ENCODE measurements at regions not wholly inside any gene's neighbourhood (a gene's known extent, or its start where the extent isn't known, plus 50 kb on each side); places are given as distances from the start of the nearest gene placed in this dataset.

DNA sequence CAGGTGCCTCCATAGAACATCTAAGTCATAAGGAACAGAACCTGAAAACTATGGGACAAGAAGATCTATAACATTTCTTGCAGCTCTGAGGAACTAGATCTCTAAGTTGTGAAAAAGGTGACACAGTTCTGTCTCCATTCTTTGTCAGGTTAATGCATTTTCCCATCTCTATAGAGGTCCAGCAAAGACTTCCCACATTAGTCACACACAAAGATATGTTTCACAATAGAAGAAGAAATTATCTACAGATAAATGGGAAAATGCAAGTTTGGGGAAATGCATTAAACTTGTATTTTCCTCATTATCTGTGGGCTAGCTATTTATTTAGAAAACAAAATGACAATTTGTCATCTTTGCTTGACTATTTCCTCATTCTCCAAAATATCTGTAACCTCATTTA, 458.6 kb upstream of the PAPPA start:
- H3K4me3 ChIP-seq (ENCODE audit: low read depth, low read length): no peak overlapping the region
- DNase-seq (ENCODE audit: low read depth): peak; percentile 57
- TF ChIP-seq, protein P1, sequence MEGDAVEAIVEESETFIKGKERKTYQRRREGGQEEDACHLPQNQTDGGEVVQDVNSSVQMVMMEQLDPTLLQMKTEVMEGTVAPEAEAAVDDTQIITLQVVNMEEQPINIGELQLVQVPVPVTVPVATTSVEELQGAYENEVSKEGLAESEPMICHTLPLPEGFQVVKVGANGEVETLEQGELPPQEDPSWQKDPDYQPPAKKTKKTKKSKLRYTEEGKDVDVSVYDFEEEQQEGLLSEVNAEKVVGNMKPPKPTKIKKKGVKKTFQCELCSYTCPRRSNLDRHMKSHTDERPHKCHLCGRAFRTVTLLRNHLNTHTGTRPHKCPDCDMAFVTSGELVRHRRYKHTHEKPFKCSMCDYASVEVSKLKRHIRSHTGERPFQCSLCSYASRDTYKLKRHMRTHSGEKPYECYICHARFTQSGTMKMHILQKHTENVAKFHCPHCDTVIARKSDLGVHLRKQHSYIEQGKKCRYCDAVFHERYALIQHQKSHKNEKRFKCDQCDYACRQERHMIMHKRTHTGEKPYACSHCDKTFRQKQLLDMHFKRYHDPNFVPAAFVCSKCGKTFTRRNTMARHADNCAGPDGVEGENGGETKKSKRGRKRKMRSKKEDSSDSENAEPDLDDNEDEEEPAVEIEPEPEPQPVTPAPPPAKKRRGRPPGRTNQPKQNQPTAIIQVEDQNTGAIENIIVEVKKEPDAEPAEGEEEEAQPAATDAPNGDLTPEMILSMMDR (IDR thresholded peaks at IDR 0.05; ENCODE audit: insufficient read depth, low read length): no peak

- TF ChIP-seq, protein P1 (IDR thresholded peaks at IDR 0.05; ENCODE audit: insufficient read depth, low read length): no peak
- no peak for DNase-seq (ENCODE audit: low read depth)
- H3K4me3 ChIP-seq (ENCODE audit: low read depth, low read length): no peak overlapping the region
These were observed 440.6 kb upstream of the PAPPA start for GRCh38 chr9:115712981-115713380.

DNA sequence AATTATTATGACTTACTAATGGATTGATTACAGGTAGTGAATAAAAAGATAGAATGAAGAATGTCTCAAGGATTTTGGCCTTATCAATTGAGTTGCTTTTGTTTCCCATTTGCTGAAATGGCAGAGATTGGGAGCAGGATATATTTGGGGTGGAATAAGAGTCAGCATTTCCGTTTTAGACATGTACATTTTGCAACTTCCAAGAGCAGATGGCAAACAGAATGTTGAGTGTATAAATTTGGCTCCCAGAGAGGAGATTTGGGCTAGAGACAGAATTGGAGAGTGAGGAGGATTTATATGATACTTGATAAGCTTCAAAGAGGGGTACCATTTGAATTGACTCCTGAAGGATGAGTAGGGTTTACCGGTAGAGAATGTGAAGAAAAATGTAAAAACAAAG, 437.9 kb upstream of the PAPPA start:
- TF ChIP-seq, protein P1 (IDR thresholded peaks at IDR 0.05; ENCODE audit: insufficient read depth, low read length): no peak
- peak; percentile 29 for DNase-seq (ENCODE audit: low read depth)
- H3K4me3 ChIP-seq (ENCODE audit: low read depth, low read length): no peak overlapping the region

GRCh38 chr9:115717298-115717697, 436.3 kb upstream of the PAPPA start:
- no peak overlapping the region for H3K4me3 ChIP-seq (ENCODE audit: low read depth, low read length)
- peak; percentile 32 for DNase-seq (ENCODE audit: low read depth)
- TF ChIP-seq, protein P1 (IDR thresholded peaks at IDR 0.05; ENCODE audit: insufficient read depth, low read length): no peak

DNA sequence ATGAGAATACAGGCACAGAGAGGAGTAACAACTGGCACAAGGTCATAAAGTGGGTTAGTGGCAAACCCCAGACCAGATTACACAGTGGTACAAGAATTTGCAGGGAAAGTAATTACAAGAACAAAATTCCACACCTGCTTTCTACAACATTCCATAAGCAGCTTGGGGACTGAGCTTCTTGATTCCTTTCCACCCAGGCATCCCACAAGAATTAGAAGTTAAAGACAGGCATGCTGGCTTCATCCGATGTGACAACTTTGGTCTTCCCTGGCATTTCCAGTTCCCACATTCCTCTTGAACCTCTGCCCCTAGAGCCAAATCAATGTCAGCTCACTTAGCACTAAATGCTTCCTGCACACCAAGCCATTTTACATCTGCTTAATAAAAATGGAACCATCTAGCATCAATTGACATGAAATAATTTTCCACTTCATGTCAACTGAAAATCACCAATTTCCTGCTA, 435.8 kb upstream of the PAPPA start:
- TF ChIP-seq, protein P1 (IDR thresholded peaks at IDR 0.05; ENCODE audit: insufficient read depth, low read length): no peak
- no peak overlapping the region for H3K4me3 ChIP-seq (ENCODE audit: low read depth, low read length)
- DNase-seq (ENCODE audit: low read depth): peak; percentile 46

GRCh38 chr9:115730396-115730795, 423.2 kb upstream of the PAPPA start:
- no peak for DNase-seq (ENCODE audit: low read depth)
- TF ChIP-seq, protein P1 (IDR thresholded peaks at IDR 0.05; ENCODE audit: insufficient read depth, low read length): no peak
- no peak overlapping the region for H3K4me3 ChIP-seq (ENCODE audit: low read depth, low read length)

- DNase-seq (ENCODE audit: low read depth): peak; percentile 18
- TF ChIP-seq, protein P1 (IDR thresholded peaks at IDR 0.05; ENCODE audit: insufficient read depth, low read length): no peak
- no peak overlapping the region for H3K4me3 ChIP-seq (ENCODE audit: low read depth, low read length)
These were observed 422.7 kb upstream of the PAPPA start for GRCh38 chr9:115730845-115731244.

All from fibroblast of the aortic adventitia (primary cell).